ENCODE measurements at regions not wholly inside any gene's neighbourhood (a gene's known extent, or its start where the extent isn't known, plus 50 kb on each side); places are given as distances from the start of the nearest gene placed in this dataset.
"Not testable (repeated sequence)": the region's sequence is repeated elsewhere in the genome, so short reads cannot be mapped to it uniquely, and the experiment has no call there.

DNA sequence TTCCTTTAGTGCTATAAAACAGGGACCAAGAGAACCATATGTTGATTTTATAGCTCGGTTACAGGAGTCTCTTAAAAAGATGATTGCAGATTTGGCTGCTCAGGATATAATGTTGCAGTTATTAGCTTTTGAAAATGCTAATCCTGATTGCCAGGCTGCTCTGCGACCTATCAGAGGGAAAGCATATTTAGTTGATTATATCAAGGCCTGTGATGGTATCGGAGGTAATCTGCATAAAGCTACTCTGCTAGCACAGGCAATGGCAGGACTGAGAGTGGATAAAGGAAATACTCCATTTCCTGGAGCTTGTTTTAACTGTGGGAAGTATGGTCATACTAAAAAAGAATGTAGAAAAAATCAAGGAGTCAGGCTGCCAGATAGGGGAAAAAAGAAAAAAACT, 99.0 kb upstream of the CCNH start:
- H3K79me1 ChIP-seq (ENCODE audit: low read depth, low read length); H2BK15ac ChIP-seq (ENCODE audit: low read length); H2BK12ac ChIP-seq (ENCODE audit: low read length); H2AFZ ChIP-seq (ENCODE audit: low read length); H3K14ac ChIP-seq (ENCODE audit: low read length); H4K8ac ChIP-seq (ENCODE audit: low read depth, low read length); H3K23ac ChIP-seq (ENCODE audit: low read depth, low read length, poor library complexity); H3K9me3 ChIP-seq (replicated peaks in 1 of 2; ENCODE audit: control insufficient read depth in 2 of 2, insufficient read depth in 1 of 2, low read depth in 1 of 2, low read length in 2 of 2); H3K4me2 ChIP-seq (ENCODE audit: insufficient read depth, low read length, poor library complexity, severe bottlenecking); H2BK5ac ChIP-seq (ENCODE audit: low read length); H3K36me3 ChIP-seq (replicated peaks in 1 of 2; ENCODE audit: control insufficient read depth in 2 of 2, insufficient read depth in 2 of 2, low read length in 2 of 2); H3K27me3 ChIP-seq (ENCODE audit: control insufficient read depth in 3 of 3, insufficient read depth in 3 of 3, low read depth in 1 of 3, low read length in 3 of 3); H3K18ac ChIP-seq (ENCODE audit: low read length); H4K91ac ChIP-seq (ENCODE audit: low read depth, low read length, poor library complexity); H3K4me1 ChIP-seq (ENCODE audit: control insufficient read depth in 2 of 2, insufficient read depth in 1 of 2, low read depth in 1 of 2, low read length in 2 of 2); H2BK120ac ChIP-seq (ENCODE audit: low read depth, low read length); H3K4ac ChIP-seq (ENCODE audit: low read length); DNase-seq (ENCODE audit: low spot score); H3K9ac ChIP-seq (ENCODE audit: low read depth, low read length, poor library complexity); H3K4me3 ChIP-seq (ENCODE audit: low read length in 2 of 2); H3K27ac ChIP-seq (replicated peaks; ENCODE audit: low read length); H2AK5ac ChIP-seq (ENCODE audit: low read depth, low read length): not testable (repeated sequence)
- WGBS, 2 donors (ENCODE audit: extremely low coverage in 2 of 2, insufficient read length in 2 of 2, insufficient replicate concordance in 1 of 2): no CpG with 5 or more reads among the region's 3 CpGs

DNA sequence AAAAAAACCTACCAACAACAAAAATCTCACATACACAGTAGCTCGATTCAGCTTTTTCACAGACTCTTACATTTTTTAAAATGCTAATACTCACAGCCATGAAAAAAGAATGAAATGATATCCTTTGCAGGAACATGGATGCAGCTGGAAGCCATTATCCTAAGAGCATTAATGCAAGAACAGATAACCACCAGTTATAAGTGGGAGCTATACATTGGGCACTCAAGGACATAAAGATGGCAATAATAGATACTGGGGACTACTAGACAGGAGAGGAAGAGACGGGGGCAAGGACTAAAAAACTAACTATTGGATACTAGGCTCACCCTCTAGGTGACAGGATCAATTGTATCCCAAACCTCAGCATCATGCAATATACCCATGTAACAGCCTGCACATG, 90.3 kb upstream of the CCNH start:
- no peaks in the 10 kb centered on the region for H3K36me3 ChIP-seq (replicated peaks in 1 of 2; ENCODE audit: control insufficient read depth in 2 of 2, insufficient read depth in 2 of 2, low read length in 2 of 2)
- H3K27me3 ChIP-seq (ENCODE audit: control insufficient read depth in 3 of 3, insufficient read depth in 3 of 3, low read depth in 1 of 3, low read length in 3 of 3): no peaks in the 10 kb centered on the region
- H2BK120ac ChIP-seq (ENCODE audit: low read depth, low read length): no peak overlapping the region
- no peaks in the 10 kb centered on the region for H3K4me1 ChIP-seq (ENCODE audit: control insufficient read depth in 2 of 2, insufficient read depth in 1 of 2, low read depth in 1 of 2, low read length in 2 of 2)
- no peak overlapping the region for H3K27ac ChIP-seq (replicated peaks; ENCODE audit: low read length)
- DNase-seq (ENCODE audit: low spot score): no peak
- H4K91ac ChIP-seq (ENCODE audit: low read depth, low read length, poor library complexity): no peak overlapping the region
- no peak overlapping the region for H3K4me3 ChIP-seq (ENCODE audit: low read length in 2 of 2)
- no peak overlapping the region for H2AFZ ChIP-seq (ENCODE audit: low read length)
- no peaks in the 10 kb centered on the region for H3K79me1 ChIP-seq (ENCODE audit: low read depth, low read length)
- no peak overlapping the region for H3K4ac ChIP-seq (ENCODE audit: low read length)
- no peak overlapping the region for H4K8ac ChIP-seq (ENCODE audit: low read depth, low read length)
- H3K4me2 ChIP-seq (ENCODE audit: insufficient read depth, low read length, poor library complexity, severe bottlenecking): no peak overlapping the region
- no peak overlapping the region for H3K14ac ChIP-seq (ENCODE audit: low read length)
- H3K9me3 ChIP-seq (replicated peaks in 1 of 2; ENCODE audit: control insufficient read depth in 2 of 2, insufficient read depth in 1 of 2, low read depth in 1 of 2, low read length in 2 of 2): no peaks in the 10 kb centered on the region
- H3K23ac ChIP-seq (ENCODE audit: low read depth, low read length, poor library complexity): no peak overlapping the region
- no peak overlapping the region for H2AK5ac ChIP-seq (ENCODE audit: low read depth, low read length)
- H2BK15ac ChIP-seq (ENCODE audit: low read length): no peak overlapping the region
- no peak overlapping the region for H3K18ac ChIP-seq (ENCODE audit: low read length)
- 100% methylated on average over 1 of the region's 2 CpGs; no CpG with 5 or more reads in 1 of the 2 donors for WGBS, 2 donors (ENCODE audit: extremely low coverage in 2 of 2, insufficient read length in 2 of 2, insufficient replicate concordance in 1 of 2)
- no peak overlapping the region for H3K9ac ChIP-seq (ENCODE audit: low read depth, low read length, poor library complexity)
- H2BK5ac ChIP-seq (ENCODE audit: low read length): no peak overlapping the region
- H2BK12ac ChIP-seq (ENCODE audit: low read length): no peak overlapping the region

DNA sequence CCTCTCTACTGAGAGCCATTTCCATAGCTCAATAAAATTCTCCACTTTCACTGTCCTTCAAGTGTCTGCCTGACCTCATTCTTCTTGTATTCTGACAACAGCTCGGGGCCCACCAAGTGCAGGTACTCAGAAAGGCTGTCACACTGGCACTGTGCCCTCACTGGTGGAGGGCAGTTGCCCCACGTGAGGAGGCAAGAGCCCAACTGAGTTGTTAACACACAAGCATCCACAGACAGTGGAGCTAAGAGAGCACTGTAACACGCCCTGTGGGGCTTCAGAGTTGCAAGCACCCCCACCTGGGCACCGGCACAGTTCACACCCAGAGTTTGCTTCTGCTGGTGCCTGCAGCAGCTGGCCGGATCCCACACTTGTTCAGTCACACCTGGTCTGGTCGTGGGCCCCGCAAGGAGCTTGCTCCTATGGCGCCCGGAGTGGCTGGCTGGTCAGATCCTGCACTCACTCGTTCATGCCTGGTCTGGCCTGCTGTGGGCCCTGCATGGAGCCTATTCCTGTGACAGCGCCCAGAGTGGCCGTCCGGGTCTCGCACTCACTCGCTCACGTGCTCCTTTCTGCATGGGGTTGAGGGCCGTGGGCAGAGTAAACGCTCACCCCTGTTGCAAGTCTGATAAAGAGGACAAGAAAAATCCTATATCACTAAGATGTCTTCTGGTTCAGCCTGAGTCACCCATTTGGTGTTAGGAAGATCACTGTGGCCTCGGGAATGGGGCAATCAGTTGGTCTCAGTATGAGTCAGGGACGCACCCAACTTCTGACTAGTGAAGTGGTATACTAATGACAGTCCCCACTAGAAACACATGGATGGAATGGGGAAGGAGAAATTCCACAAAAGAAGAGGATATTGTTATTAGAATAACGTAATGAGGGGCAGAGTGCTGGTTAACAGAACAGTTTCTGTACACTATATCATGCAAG, 87.0 kb upstream of the CCNH start:
- Histone ChIP-seq H2BK15ac (ENCODE audit: low read length) (no peak overlapping the region), H2BK120ac (ENCODE audit: low read depth, low read length) (no peak overlapping the region), H3K4me2 (ENCODE audit: insufficient read depth, low read length, poor library complexity, severe bottlenecking) (no peak overlapping the region), H3K4ac (ENCODE audit: low read length) (peak overlapping the region; percentile 69), H4K8ac (ENCODE audit: low read depth, low read length) (no peak overlapping the region), H3K27me3 (ENCODE audit: control insufficient read depth in 3 of 3, insufficient read depth in 3 of 3, low read depth in 1 of 3, low read length in 3 of 3) (no peaks in the 10 kb centered on the region), H3K23ac (ENCODE audit: low read depth, low read length, poor library complexity) (no peak overlapping the region), H2AK5ac (ENCODE audit: low read depth, low read length) (no peak overlapping the region), H3K9me3 (replicated peaks in 1 of 2; ENCODE audit: control insufficient read depth in 2 of 2, insufficient read depth in 1 of 2, low read depth in 1 of 2, low read length in 2 of 2) (peaks cover 0 to 3% of the 10 kb centered on the region in 2 donors), H3K4me3 (ENCODE audit: low read length in 2 of 2) (no peak overlapping the region), H3K27ac (replicated peaks; ENCODE audit: low read length) (no peak overlapping the region), H2BK5ac (ENCODE audit: low read length) (no peak overlapping the region), H3K36me3 (replicated peaks in 1 of 2; ENCODE audit: control insufficient read depth in 2 of 2, insufficient read depth in 2 of 2, low read length in 2 of 2) (peaks cover 0 to 2% of the 10 kb centered on the region in 2 donors), H2BK12ac (ENCODE audit: low read length) (no peak overlapping the region), H2AFZ (ENCODE audit: low read length) (no peak overlapping the region), H4K91ac (ENCODE audit: low read depth, low read length, poor library complexity) (no peak overlapping the region), H3K9ac (ENCODE audit: low read depth, low read length, poor library complexity) (no peak overlapping the region), H3K18ac (ENCODE audit: low read length) (peak overlapping the region; percentile 1), H3K79me1 (ENCODE audit: low read depth, low read length) (no peaks in the 10 kb centered on the region), H3K4me1 (ENCODE audit: control insufficient read depth in 2 of 2, insufficient read depth in 1 of 2, low read depth in 1 of 2, low read length in 2 of 2) (no peaks in the 10 kb centered on the region), H3K14ac (ENCODE audit: low read length) (no peak overlapping the region)
- no CpG with 5 or more reads among the region's 21 CpGs for WGBS, 2 donors (ENCODE audit: extremely low coverage in 2 of 2, insufficient read length in 2 of 2, insufficient replicate concordance in 1 of 2)
- DNase-seq (ENCODE audit: low spot score): no peak

Data from neuronal stem cell (in vitro differentiated cells).